CD14-positive monocyte (primary cell): ENCODE measurements at regions not wholly inside any gene's neighbourhood (a gene's known extent, or its start where the extent isn't known, plus 50 kb on each side); places are given as distances from the start of the nearest gene placed in this dataset.

Source experiments
- DNase-seq, 3 donors: peaks; one replicate each; pipeline ENCODE4 v3.0.0-alpha.2; 2011 to 2022
- H2AFZ ChIP-seq: 2 replicates; pipeline ENCODE4 v1.6.0; 2012; ENCODE audit warnings: mild to moderate bottlenecking, low read depth, low read length, inconsistent platforms; ENCODE audit not compliant: insufficient read depth, poor library complexity, severe bottlenecking
- H3K27ac ChIP-seq, 2 donors: 1 replicate in 1 of 2; 2 replicates in 1 of 2; pipeline ENCODE4 v1.5.1; 2012 to 2013; ENCODE audit warnings: low read length in 2 of 2, control low read depth in 1 of 2, inconsistent platforms in 1 of 2, low read depth in 1 of 2, mild to moderate bottlenecking in 1 of 2
- H3K27me3 ChIP-seq, 2 donors: one replicate each; pipeline versions ENCODE4 v1.6.0 to v1.6.1; 2011 to 2013; ENCODE audit warnings: low read length in 2 of 2; ENCODE audit not compliant: control insufficient read depth in 2 of 2, insufficient read depth in 2 of 2
- H3K36me3 ChIP-seq, 2 donors: replicated peaks in 1 of 2; 1 replicate in 1 of 2; 2 replicates in 1 of 2; pipeline versions ENCODE4 v1.5.1 to v1.6.1; 2012 to 2013; ENCODE audit warnings: low read length in 2 of 2, control low read depth in 1 of 2, inconsistent platforms in 1 of 2, mild to moderate bottlenecking in 1 of 2; ENCODE audit not compliant: insufficient read depth in 2 of 2, control insufficient read depth in 1 of 2
- H3K4me1 ChIP-seq, 2 donors: 1 replicate in 1 of 2; 2 replicates in 1 of 2; pipeline versions ENCODE4 v1.5.1 to v1.6.1; 2012 to 2013; ENCODE audit warnings: low read length in 2 of 2, control low read depth in 1 of 2, inconsistent platforms in 1 of 2, mild to moderate bottlenecking in 1 of 2, moderate library complexity in 1 of 2; ENCODE audit not compliant: insufficient read depth in 2 of 2, control insufficient read depth in 1 of 2
- H3K4me2 ChIP-seq: replicated peaks from 2 replicates; pipeline ENCODE3; 2012; ENCODE audit warnings: low read length, moderate library complexity, mild to moderate bottlenecking; ENCODE audit not compliant: poor library complexity, severe bottlenecking; ENCODE audit errors: extremely low read depth
- H3K4me3 ChIP-seq, 3 experiments: fragments of 200-600 bp in 1 of 3; sonication (generic) in 1 of 3; replicated peaks in 1 of 3; 1 replicate in 2 of 3; 2 replicates in 1 of 3; pipeline ENCODE4 v1.5.1; 2011 to 2013; ENCODE audit warnings: low read length in 3 of 3, mild to moderate bottlenecking in 3 of 3, control low read depth in 2 of 3, low read depth in 2 of 3, inconsistent platforms in 1 of 3, moderate library complexity in 1 of 3
- H3K79me2 ChIP-seq: 2 replicates; pipeline ENCODE4 v1.6.0; 2012; ENCODE audit warnings: mild to moderate bottlenecking, control low read depth, inconsistent platforms, low read length, moderate library complexity; ENCODE audit not compliant: insufficient read depth
- H3K9ac ChIP-seq: 2 replicates; pipeline ENCODE4 v1.6.0; 2017; ENCODE audit warnings: low read length, mild to moderate bottlenecking; ENCODE audit not compliant: insufficient read depth, poor library complexity, severe bottlenecking
- H3K9me3 ChIP-seq, 2 donors: replicated peaks in 1 of 2; 1 replicate in 1 of 2; 2 replicates in 1 of 2; pipeline versions ENCODE4 v1.5.1 to v1.6.1; 2012 to 2013; ENCODE audit warnings: low read length in 2 of 2, control low read depth in 1 of 2; ENCODE audit not compliant: control insufficient read depth in 1 of 2, insufficient read depth in 1 of 2
- H4K20me1 ChIP-seq: 2 replicates; pipeline ENCODE4 v1.6.0; 2012; ENCODE audit warnings: mild to moderate bottlenecking, low read length, control low read depth, moderate library complexity; ENCODE audit not compliant: insufficient read depth
- H3K27ac Mint-ChIP-seq, 7 donors: one replicate each; pipeline ENCODE4 v1.8.0; 2020; ENCODE audit warnings: mild to moderate bottlenecking in 7 of 7, mixed read lengths in 7 of 7, moderate library complexity in 6 of 7, inconsistent platforms in 2 of 7
- H3K27me3 Mint-ChIP-seq, 3 donors: one replicate each; pipeline ENCODE4 v1.8.0; 2021 to 2022; ENCODE audit warnings: low read depth in 3 of 3, mild to moderate bottlenecking in 3 of 3, mixed read lengths in 3 of 3, moderate library complexity in 3 of 3, inconsistent platforms in 1 of 3
- H3K36me3 Mint-ChIP-seq, 2 donors: one replicate each; pipeline ENCODE4 v1.8.0; 2020; ENCODE audit warnings: mixed read lengths in 2 of 2, inconsistent platforms in 1 of 2, mild to moderate bottlenecking in 1 of 2
- H3K4me1 Mint-ChIP-seq: one replicate; pipeline ENCODE4 v1.8.0; 2020; ENCODE audit warnings: mild to moderate bottlenecking, mixed read lengths
- H3K4me3 Mint-ChIP-seq, 2 donors: one replicate each; pipeline ENCODE4 v1.8.0; 2020; ENCODE audit warnings: mild to moderate bottlenecking in 2 of 2, mixed read lengths in 2 of 2, moderate library complexity in 1 of 2
- H3K9me3 Mint-ChIP-seq, 7 donors: one replicate each; pipeline ENCODE4 v1.8.0; 2020 to 2022; ENCODE audit warnings: mixed read lengths in 7 of 7, mild to moderate bottlenecking in 6 of 7, moderate library complexity in 6 of 7, inconsistent platforms in 2 of 7
- CTCF ChIP-seq: fragments of 200-600 bp; IDR thresholded peaks from one replicate; pipeline ENCODE4 v1.8.0; 2022; ENCODE audit warnings: antibody characterized with exemption, mild to moderate bottlenecking
- WGBS: methylation state at CpG from one replicate; pipeline ENCODE4 v1.1.5; 2013; ENCODE audit warnings: missing lambda C conversion rate; ENCODE audit not compliant: insufficient coverage; 5-methylcytosine and 5-hydroxymethylcytosine counted together
- intact Hi-C, 2 donors: fragments of 100-400 bp; cut with micrococcal nuclease; formaldehyde crosslinking; loops; one replicate each; pipeline versions ENCODE4 v1.15.0 to v1.15.1; 2023

GRCh38 chrX:25742334-25742733 is 395.8 kb upstream of the MAGEB18 start:
- Mint-ChIP-seq H3K27ac (no peak overlapping the region), H3K36me3 (no peaks in the 10 kb centered on the region), H3K27me3 (peaks cover 0 to 2% (median 0%) of the 10 kb centered on the region in 3 donors), H3K4me1 (no peaks in the 10 kb centered on the region), H3K4me3 (no peak overlapping the region), H3K9me3 (peaks cover 0 to 2% (median 0%) of the 10 kb centered on the region in 7 donors)
- H3K9me3 ChIP-seq, result no peaks in the 10 kb centered on the region
- intact Hi-C loops, result no loop called here
- no peak overlapping the region for H3K4me2 ChIP-seq
- WGBS, result no CpG with 5 or more reads among the region's 2 CpGs
- no peak for DNase-seq
- no peak overlapping the region for H3K27ac ChIP-seq
- no peak overlapping the region for H2AFZ ChIP-seq
- H3K9ac ChIP-seq, result no peak overlapping the region
- TF ChIP-seq CTCF, result no peak
- no peaks in the 10 kb centered on the region for H3K27me3 ChIP-seq
- H3K79me2 ChIP-seq, result no peaks in the 10 kb centered on the region
- no peaks in the 10 kb centered on the region for H3K4me1 ChIP-seq
- H3K36me3 ChIP-seq, result no peaks in the 10 kb centered on the region
- H4K20me1 ChIP-seq, result no peaks in the 10 kb centered on the region
- no peak overlapping the region for H3K4me3 ChIP-seq

- Histone ChIP-seq H2AFZ (no peak overlapping the region), H3K9ac (no peak overlapping the region), H3K27me3 (no peaks in the 10 kb centered on the region), H3K4me1 (no peaks in the 10 kb centered on the region), H3K36me3 (no peaks in the 10 kb centered on the region), H3K9me3 (no peaks in the 10 kb centered on the region), H4K20me1 (no peaks in the 10 kb centered on the region), H3K27ac (no peak overlapping the region), H3K4me2 (no peak overlapping the region), H3K79me2 (no peaks in the 10 kb centered on the region), H3K4me3 (no peak overlapping the region)
- whole genome bisulfite sequencing, result no CpG with 5 or more reads among the region's 2 CpGs
- Mint-ChIP-seq H3K9me3 (peaks cover 0 to 3% (median 0%) of the 10 kb centered on the region in 7 donors), H3K27ac (no peak overlapping the region), H3K27me3 (peaks cover 0 to 2% (median 0%) of the 10 kb centered on the region in 3 donors), H3K4me3 (no peak overlapping the region), H3K4me1 (no peaks in the 10 kb centered on the region), H3K36me3 (no peaks in the 10 kb centered on the region)
- no peak for TF ChIP-seq CTCF
- DNase-seq, result no peak
- intact Hi-C loops, result no loop called here
Observed at GRCh38 chrX:25754399-25754798, 383.7 kb upstream of the MAGEB18 start.
